Gastroesophageal sphincter (tissue), 4 donors: ENCODE measurements at regions not wholly inside any gene's neighbourhood (a gene's known extent, or its start where the extent isn't known, plus 50 kb on each side); places are given as distances from the start of the nearest gene placed in this dataset.

ENCODE experiments used
- ATAC-seq: fragments of 150-250 bp; one replicate; pipeline ENCODE4 v1.9.1; 2016; ENCODE audit warnings: mild to moderate bottlenecking, moderate library complexity
- H3K27ac ChIP-seq, 4 donors: fragments of 200-600 bp; sonication (generic) in 3 of 4; 1 replicate in 3 of 4; 2 replicates in 1 of 4; pipeline ENCODE4 v1.5.1; 2016 to 2019
- H3K27me3 ChIP-seq: fragments of 200-600 bp; sonication (generic); one replicate; pipeline ENCODE4 v1.5.1; 2019
- H3K36me3 ChIP-seq, 2 donors: fragments of 200-600 bp; sonication (generic); one replicate each; pipeline ENCODE4 v1.5.1; 2019; ENCODE audit warnings: control low read depth in 1 of 2
- H3K4me1 ChIP-seq, 3 donors: fragments of 200-600 bp; sonication (generic); 1 replicate in 2 of 3; 2 replicates in 1 of 3; pipeline ENCODE4 v1.5.1; 2016 to 2019; ENCODE audit warnings: control low read depth in 2 of 3
- H3K4me3 ChIP-seq, 2 donors: fragments of 200-600 bp; sonication (generic); one replicate each; pipeline ENCODE4 v1.5.1; 2019; ENCODE audit warnings: mild to moderate bottlenecking in 1 of 2, moderate library complexity in 1 of 2
- H3K9me3 ChIP-seq, 3 donors: fragments of 200-600 bp; sonication (generic); one replicate each; pipeline ENCODE4 v1.5.1; 2017 to 2019; ENCODE audit warnings: control low read depth in 2 of 3
- CTCF ChIP-seq, 4 experiments: fragments of 200-600 bp in 2 of 4; fragments of 450-650 bp in 2 of 4; sonication (generic) in 1 of 4; IDR thresholded peaks; one replicate each; pipeline ENCODE4 v1.5.1; 2017 to 2019; ENCODE audit warnings: antibody characterized with exemption in 4 of 4, mild to moderate bottlenecking in 2 of 4, moderate library complexity in 2 of 4
- EP300 ChIP-seq: sonication (generic); formaldehyde crosslinking; IDR thresholded peaks from one replicate; pipeline ENCODE4 v1.6.1; 2017; ENCODE audit warnings: antibody characterized with exemption, mild to moderate bottlenecking
- POLR2A ChIP-seq, 2 donors: fragments of 450-650 bp; IDR thresholded peaks; one replicate each; pipeline ENCODE4 v1.6.1; 2017; ENCODE audit warnings: antibody characterized with exemption in 2 of 2, mild to moderate bottlenecking in 2 of 2, moderate library complexity in 1 of 2
- POLR2AphosphoS5 ChIP-seq: sonication (generic); formaldehyde crosslinking; IDR thresholded peaks from one replicate; pipeline ENCODE4 v1.6.1; 2017; ENCODE audit warnings: antibody characterized with exemption
- WGBS, 2 donors: methylation state at CpG; one replicate each; pipeline ENCODE4 v1.1.5; 2018; ENCODE audit warnings: low coverage in 1 of 2; 5-methylcytosine and 5-hydroxymethylcytosine counted together

- Histone ChIP-seq H3K27ac (peak overlapping the region; percentile 53 to 66 (median 60)), H3K4me1 (peaks cover 4 to 40% (median 8%) of the 10 kb centered on the region in 3 donors), H3K27me3 (no peaks in the 10 kb centered on the region), H3K36me3 (no peaks in the 10 kb centered on the region), H3K4me3 (no peak overlapping the region), H3K9me3 (no peaks in the 10 kb centered on the region)
- TF ChIP-seq POLR2A (IDR thresholded peaks at IDR 0.05) (no peak), POLR2AphosphoS5 (no peak), EP300 (no peak), CTCF (IDR thresholded peaks at IDR 0.05) (no peak)
- peak; percentile 41 for ATAC-seq
Observed at GRCh38 chr13:33723365-33723764, 94.6 kb upstream of the RFC3 start.

GRCh38 chr13:33723772-33724435 lies 94.0 kb upstream of the RFC3 start:
- peak overlapping the region in 3 of 4 donors; percentile 53 to 66 (median 62) for H3K27ac ChIP-seq
- H3K9me3 ChIP-seq, result no peaks in the 10 kb centered on the region
- H3K36me3 ChIP-seq, result no peaks in the 10 kb centered on the region
- TF ChIP-seq POLR2AphosphoS5 (peak; percentile 14), POLR2A (IDR thresholded peaks at IDR 0.05) (no peak), CTCF (IDR thresholded peaks at IDR 0.05) (peak; percentile 72 to 84 (median 80)), EP300 (no peak)
- H3K4me3 ChIP-seq, result no peak overlapping the region
- no peaks in the 10 kb centered on the region for H3K27me3 ChIP-seq
- H3K4me1 ChIP-seq, result peaks cover 8 to 45% (median 10%) of the 10 kb centered on the region in 3 donors
- 0 to 7% methylated on average over 4 of the region's 4 CpGs for WGBS, 2 donors
- ATAC-seq, result peak; percentile 83

- no peak for ATAC-seq
- no peak overlapping the region for H3K4me3 ChIP-seq
- TF ChIP-seq EP300, result no peak
- TF ChIP-seq CTCF (IDR thresholded peaks at IDR 0.05), result no peak
- TF ChIP-seq POLR2A (IDR thresholded peaks at IDR 0.05), result no peak
- no peak for TF ChIP-seq POLR2AphosphoS5
- H3K27me3 ChIP-seq, result no peaks in the 10 kb centered on the region
- H3K27ac ChIP-seq, result no peak overlapping the region
- peaks cover 8 to 45% (median 10%) of the 10 kb centered on the region in 3 donors for H3K4me1 ChIP-seq
- WGBS, 2 donors, result 92 to 95% methylated on average over 2 of the region's 2 CpGs
- no peaks in the 10 kb centered on the region for H3K9me3 ChIP-seq
- H3K36me3 ChIP-seq, result no peaks in the 10 kb centered on the region
Observed at GRCh38 chr13:33725340-33725739, 92.6 kb upstream of the RFC3 start.

GRCh38 chr13:33727297-33728083 lies 90.5 kb upstream of the RFC3 start:
- H3K27ac ChIP-seq, result peak overlapping the region; percentile 45 to 57 (median 50)
- no peaks in the 10 kb centered on the region for H3K36me3 ChIP-seq
- H3K4me1 ChIP-seq, result peaks cover 3 to 31% (median 10%) of the 10 kb centered on the region in 3 donors
- no peak overlapping the region for H3K4me3 ChIP-seq
- H3K27me3 ChIP-seq, result no peaks in the 10 kb centered on the region
- no peaks in the 10 kb centered on the region for H3K9me3 ChIP-seq
- no peak for ATAC-seq
- 60 to 70% methylated on average over 4 of the region's 4 CpGs for WGBS, 2 donors
- no peak for TF ChIP-seq POLR2A (IDR thresholded peaks at IDR 0.05)
- TF ChIP-seq POLR2AphosphoS5, result no peak
- no peak for TF ChIP-seq EP300
- TF ChIP-seq CTCF (IDR thresholded peaks at IDR 0.05), result no peak
